ENCODE measurements at regions not wholly inside any gene's neighbourhood (a gene's known extent, or its start where the extent isn't known, plus 50 kb on each side); places are given as distances from the start of the nearest gene placed in this dataset.

DNA sequence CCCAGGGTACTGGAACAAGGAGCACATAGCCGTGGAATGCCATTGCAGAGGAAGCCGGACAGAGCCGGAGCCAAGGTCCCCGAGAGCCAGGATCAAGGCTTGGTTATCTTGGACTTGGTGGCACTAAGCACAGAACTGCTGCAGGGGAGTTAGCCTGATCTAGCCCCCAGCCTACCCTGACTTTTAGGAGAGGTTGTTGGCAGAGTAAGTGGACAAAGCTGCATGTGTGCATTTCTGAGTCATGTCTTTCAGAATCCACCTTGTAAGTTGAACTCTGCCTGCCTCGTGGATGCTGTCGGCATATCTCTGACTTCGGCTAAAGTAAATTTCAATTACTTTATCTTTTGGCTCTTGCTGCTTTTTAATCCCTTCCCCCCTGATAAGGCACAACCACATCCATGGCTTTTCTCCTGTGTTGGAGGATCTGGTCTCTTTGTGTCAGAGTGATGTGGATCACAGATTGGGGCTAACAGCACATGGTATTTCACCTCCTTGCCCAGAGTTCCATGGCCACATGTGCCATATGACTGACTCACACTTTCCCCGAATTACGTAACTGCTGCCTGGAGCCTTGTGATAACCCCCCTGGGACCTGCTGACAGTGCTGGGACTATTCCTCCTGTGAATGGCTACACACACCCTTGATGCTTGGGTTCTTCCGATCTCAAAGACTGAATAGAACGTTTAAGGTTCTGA lies 240.3 kb downstream of the EMP1 start:
- POLR2A ChIA-PET = no interaction called here
- no peak overlapping the region for H3K4me3 ChIP-seq (ENCODE audit: low read depth in 2 of 2, low read length in 2 of 2)

DNA sequence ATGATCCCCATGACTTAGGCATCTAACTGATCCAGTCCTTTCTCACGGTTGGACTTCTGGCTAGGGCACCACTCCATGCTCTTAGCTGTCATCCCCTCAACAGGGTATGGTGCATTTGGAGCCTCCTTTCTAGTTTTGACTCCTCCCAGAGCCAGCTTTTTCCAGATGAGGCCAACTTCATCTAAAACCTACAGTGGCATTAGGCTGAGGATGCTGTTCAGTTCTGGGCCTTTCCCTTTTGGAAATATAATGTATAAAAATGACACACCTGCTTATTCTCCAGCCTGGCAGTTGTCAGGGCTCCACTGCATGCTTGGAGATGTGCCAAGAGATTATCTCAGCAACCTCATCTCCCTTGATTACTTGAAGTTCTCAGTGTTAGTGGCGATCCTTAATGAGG lies 239.7 kb downstream of the EMP1 start:
- Histone ChIP-seq H3K9me3 (ENCODE audit: control insufficient read depth, insufficient read depth, low read depth, low read length) (no peaks in the 10 kb centered on the region), H3K36me3 (ENCODE audit: control insufficient read depth, insufficient read depth, low read length) (no peaks in the 10 kb centered on the region), H3K4me3 (ENCODE audit: low read depth in 2 of 2, low read length in 2 of 2) (no peak overlapping the region), H3K27ac (ENCODE audit: low read length) (no peak overlapping the region), H3K4me1 (ENCODE audit: control insufficient read depth, insufficient read depth, low read length) (no peaks in the 10 kb centered on the region), H3K27me3 (ENCODE audit: control insufficient read depth, insufficient read depth, low read length) (no peaks in the 10 kb centered on the region)
- intact Hi-C loops (cut with micrococcal nuclease; ENCODE audit: unreplicated experiment) = no loop called here
- in situ Hi-C loops (cut with HindIII; ENCODE audit: low pct_unique_long_range_greater_than_20kb, low sequenced_read_pairs) = no loop called here
- DNase-seq (ENCODE audit: low read depth, low spot score) (no peak), ATAC-seq (no peak)
- POLR2A ChIA-PET = no interaction called here
- CTCF ChIA-PET = interaction anchor here (0.5 kb wide), 1 partner anchor 1302 kb away, joined by 3 read pairs; no protein-coding TSS in a partner anchor
- TF ChIP-seq POLR2AphosphoS5 (IDR thresholded peaks at IDR 0.05; ENCODE audit: low read depth, low read length) (no peak), TCF7L2 (IDR thresholded peaks at IDR 0.05; ENCODE audit: low read depth, low read length) (no peak), SIN3A (IDR thresholded peaks at IDR 0.05; ENCODE audit: borderline replicate concordance, insufficient read depth, low read depth, low read length) (no peak)
- TF ChIP-seq, protein P1, sequence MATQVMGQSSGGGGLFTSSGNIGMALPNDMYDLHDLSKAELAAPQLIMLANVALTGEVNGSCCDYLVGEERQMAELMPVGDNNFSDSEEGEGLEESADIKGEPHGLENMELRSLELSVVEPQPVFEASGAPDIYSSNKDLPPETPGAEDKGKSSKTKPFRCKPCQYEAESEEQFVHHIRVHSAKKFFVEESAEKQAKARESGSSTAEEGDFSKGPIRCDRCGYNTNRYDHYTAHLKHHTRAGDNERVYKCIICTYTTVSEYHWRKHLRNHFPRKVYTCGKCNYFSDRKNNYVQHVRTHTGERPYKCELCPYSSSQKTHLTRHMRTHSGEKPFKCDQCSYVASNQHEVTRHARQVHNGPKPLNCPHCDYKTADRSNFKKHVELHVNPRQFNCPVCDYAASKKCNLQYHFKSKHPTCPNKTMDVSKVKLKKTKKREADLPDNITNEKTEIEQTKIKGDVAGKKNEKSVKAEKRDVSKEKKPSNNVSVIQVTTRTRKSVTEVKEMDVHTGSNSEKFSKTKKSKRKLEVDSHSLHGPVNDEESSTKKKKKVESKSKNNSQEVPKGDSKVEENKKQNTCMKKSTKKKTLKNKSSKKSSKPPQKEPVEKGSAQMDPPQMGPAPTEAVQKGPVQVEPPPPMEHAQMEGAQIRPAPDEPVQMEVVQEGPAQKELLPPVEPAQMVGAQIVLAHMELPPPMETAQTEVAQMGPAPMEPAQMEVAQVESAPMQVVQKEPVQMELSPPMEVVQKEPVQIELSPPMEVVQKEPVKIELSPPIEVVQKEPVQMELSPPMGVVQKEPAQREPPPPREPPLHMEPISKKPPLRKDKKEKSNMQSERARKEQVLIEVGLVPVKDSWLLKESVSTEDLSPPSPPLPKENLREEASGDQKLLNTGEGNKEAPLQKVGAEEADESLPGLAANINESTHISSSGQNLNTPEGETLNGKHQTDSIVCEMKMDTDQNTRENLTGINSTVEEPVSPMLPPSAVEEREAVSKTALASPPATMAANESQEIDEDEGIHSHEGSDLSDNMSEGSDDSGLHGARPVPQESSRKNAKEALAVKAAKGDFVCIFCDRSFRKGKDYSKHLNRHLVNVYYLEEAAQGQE (IDR thresholded peaks at IDR 0.05; ENCODE audit: insufficient read depth in 1 of 2, low read depth in 2 of 2, low read length in 1 of 2) = no peak
- TF ChIP-seq, protein P2, sequence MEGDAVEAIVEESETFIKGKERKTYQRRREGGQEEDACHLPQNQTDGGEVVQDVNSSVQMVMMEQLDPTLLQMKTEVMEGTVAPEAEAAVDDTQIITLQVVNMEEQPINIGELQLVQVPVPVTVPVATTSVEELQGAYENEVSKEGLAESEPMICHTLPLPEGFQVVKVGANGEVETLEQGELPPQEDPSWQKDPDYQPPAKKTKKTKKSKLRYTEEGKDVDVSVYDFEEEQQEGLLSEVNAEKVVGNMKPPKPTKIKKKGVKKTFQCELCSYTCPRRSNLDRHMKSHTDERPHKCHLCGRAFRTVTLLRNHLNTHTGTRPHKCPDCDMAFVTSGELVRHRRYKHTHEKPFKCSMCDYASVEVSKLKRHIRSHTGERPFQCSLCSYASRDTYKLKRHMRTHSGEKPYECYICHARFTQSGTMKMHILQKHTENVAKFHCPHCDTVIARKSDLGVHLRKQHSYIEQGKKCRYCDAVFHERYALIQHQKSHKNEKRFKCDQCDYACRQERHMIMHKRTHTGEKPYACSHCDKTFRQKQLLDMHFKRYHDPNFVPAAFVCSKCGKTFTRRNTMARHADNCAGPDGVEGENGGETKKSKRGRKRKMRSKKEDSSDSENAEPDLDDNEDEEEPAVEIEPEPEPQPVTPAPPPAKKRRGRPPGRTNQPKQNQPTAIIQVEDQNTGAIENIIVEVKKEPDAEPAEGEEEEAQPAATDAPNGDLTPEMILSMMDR (IDR thresholded peaks at IDR 0.05) = no peak
- no TSS peak for BruUV-seq (replicated peaks)

More for the DNA sequence above, 240.3 kb downstream of the EMP1 start:
- in situ Hi-C loops (cut with HindIII; ENCODE audit: low pct_unique_long_range_greater_than_20kb, low sequenced_read_pairs) = no loop called here
- CTCF ChIA-PET = no interaction called here
- BruUV-seq (replicated peaks) = no TSS peak
- no peak for ATAC-seq
- Histone ChIP-seq H3K27me3 (ENCODE audit: control insufficient read depth, insufficient read depth, low read length) (no peaks in the 10 kb centered on the region), H3K36me3 (ENCODE audit: control insufficient read depth, insufficient read depth, low read length) (no peaks in the 10 kb centered on the region), H3K4me1 (ENCODE audit: control insufficient read depth, insufficient read depth, low read length) (no peaks in the 10 kb centered on the region), H3K27ac (ENCODE audit: low read length) (no peak overlapping the region), H3K9me3 (ENCODE audit: control insufficient read depth, insufficient read depth, low read depth, low read length) (no peaks in the 10 kb centered on the region)
- intact Hi-C loops (cut with micrococcal nuclease; ENCODE audit: unreplicated experiment) = no loop called here
- DNase-seq (ENCODE audit: low read depth, low spot score) = no peak
- no peak for TF ChIP-seq POLR2AphosphoS5 (IDR thresholded peaks at IDR 0.05; ENCODE audit: low read depth, low read length)

DNA sequence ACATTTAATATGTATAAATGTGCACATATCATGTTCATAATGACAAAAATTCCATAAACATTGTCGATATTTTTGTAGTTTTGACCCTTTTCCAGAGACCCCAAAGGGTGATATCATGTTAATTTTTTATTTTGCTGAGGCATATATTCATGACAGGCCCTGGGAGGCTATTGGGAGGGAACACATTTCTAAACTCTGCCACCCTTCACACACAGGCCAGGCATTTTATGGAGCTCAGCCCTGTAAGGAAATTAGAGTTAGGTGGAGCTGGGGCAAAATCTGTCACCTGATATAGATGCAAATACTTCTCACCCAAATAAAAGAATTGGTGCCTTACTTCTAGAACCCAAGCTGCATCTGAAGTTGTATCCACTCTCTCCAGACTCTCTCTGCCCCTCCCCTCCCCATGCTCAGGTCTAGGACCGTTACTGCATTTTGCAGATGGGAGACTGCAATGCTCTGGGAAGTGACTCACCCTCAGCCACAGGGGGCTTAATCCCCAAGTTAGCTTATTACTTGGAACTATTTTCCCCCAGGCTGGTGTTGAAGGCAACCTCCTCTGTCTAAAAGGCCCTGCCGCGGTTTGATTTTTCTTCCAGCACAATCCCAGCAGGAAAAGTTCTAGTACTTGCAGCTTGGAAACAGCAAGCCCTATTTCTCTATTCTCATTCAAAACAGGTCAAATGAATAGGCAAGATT lies 238.9 kb downstream of the EMP1 start:
- Histone ChIP-seq H3K36me3 (ENCODE audit: control insufficient read depth, insufficient read depth, low read length) (no peaks in the 10 kb centered on the region), H3K27ac (ENCODE audit: low read length) (no peak overlapping the region), H3K4me1 (ENCODE audit: control insufficient read depth, insufficient read depth, low read length) (no peaks in the 10 kb centered on the region), H3K4me3 (ENCODE audit: low read depth in 2 of 2, low read length in 2 of 2) (no peak overlapping the region), H3K9me3 (ENCODE audit: control insufficient read depth, insufficient read depth, low read depth, low read length) (no peaks in the 10 kb centered on the region), H3K27me3 (ENCODE audit: control insufficient read depth, insufficient read depth, low read length) (no peaks in the 10 kb centered on the region)
- intact Hi-C loops (cut with micrococcal nuclease; ENCODE audit: unreplicated experiment) (no loop called here), in situ Hi-C loops (cut with HindIII; ENCODE audit: low pct_unique_long_range_greater_than_20kb, low sequenced_read_pairs) (no loop called here)
- ChIA-PET CTCF (interaction anchor here (0.5 kb wide), 1 partner anchor 1303 kb away, joined by 3 read pairs; no protein-coding TSS in a partner anchor), POLR2A (no interaction called here)
- TF ChIP-seq, protein P1 (IDR thresholded peaks at IDR 0.05; ENCODE audit: insufficient read depth in 1 of 2, low read depth in 2 of 2, low read length in 1 of 2) = no peak
- TF ChIP-seq, protein P2 (IDR thresholded peaks at IDR 0.05) = no peak
- no peak for DNase-seq (ENCODE audit: low read depth, low spot score)
- no peak for ATAC-seq
- no TSS peak for BruUV-seq (replicated peaks)

Measured in Panc1 (cell line).